A549 (cell line): ENCODE measurements at regions not wholly inside any gene's neighbourhood (a gene's known extent, or its start where the extent isn't known, plus 50 kb on each side); places are given as distances from the start of the nearest gene placed in this dataset.

ENCODE experiments used
- ATAC-seq, 2 experiments: fragments of 200-7000 bp in 1 of 2; fragments of >200 bp in 1 of 2; cut with Nextera tagmentation in 1 of 2; cut with Tn5 transposase in 1 of 2; 3 replicates each; pipeline versions ENCODE4 v1.8.0 to v1.9.1; 2018 to 2020; ENCODE audit warnings: mild to moderate bottlenecking in 1 of 2, moderate library complexity in 1 of 2
- CTCF ChIA-PET: fragments of 300-600 bp; sonication (Branson Sonifier 250); formaldehyde crosslinking; extraction: SDS; loops from one replicate; lab custom pipeline; 2021; ENCODE audit warnings: antibody characterized with exemption, inconsistent platforms; lab: Yijun Ruan, JAX
- POLR2A ChIA-PET: fragments of 350-600 bp; formaldehyde crosslinking; extraction: SDS; loops from one replicate; lab custom pipeline; 2021; ENCODE audit warnings: antibody characterized with exemption, inconsistent platforms; lab: Yijun Ruan, JAX
- DNase-seq, 2 experiments: peaks; one replicate each; pipeline versions ENCODE4 v3.0.0 to v3.0.0-alpha.2; 2011 to 2016; ENCODE audit warnings: low read depth in 1 of 2, low spot score in 1 of 2
- FAIRE-seq: peaks from 2 replicates; lab custom pipeline; 2011; peaks lifted over from hg19 to GRCh38; lab: Jason Lieb, UNC
- H3K27ac ChIP-seq, 2 experiments: fragments of >200 bp; sonication (Bioruptor Twin); formaldehyde crosslinking; 3 replicates each; pipeline ENCODE4 v1.5.1; 2016 to 2017
- H3K4me1 ChIP-seq: fragments of >200 bp; sonication (Bioruptor Twin); formaldehyde crosslinking; 3 replicates; pipeline ENCODE4 v1.6.1; 2016
- H3K4me2 ChIP-seq: fragments of >200 bp; sonication (Bioruptor Twin); formaldehyde crosslinking; 3 replicates; pipeline ENCODE4 v1.6.1; 2016
- H3K4me3 ChIP-seq: fragments of >200 bp; sonication (Bioruptor Twin); formaldehyde crosslinking; 3 replicates; pipeline ENCODE4 v1.5.1; 2016
- H3K9me3 ChIP-seq: fragments of >200 bp; sonication (Bioruptor Twin); formaldehyde crosslinking; 3 replicates; pipeline ENCODE4 v1.6.1; 2016
- ATOH8 ChIP-seq: fragments of 250-450 bp; sonication (Bioruptor Pico); IDR thresholded peaks from 2 replicates; pipeline ENCODE4 v1.5.0; 2020; ENCODE audit warnings: low read depth, mild to moderate bottlenecking, moderate library complexity
- BCL3 ChIP-seq: fragments of >200 bp; sonication (Bioruptor Twin); formaldehyde crosslinking; IDR thresholded peaks from 3 replicates; pipeline ENCODE4 v1.6.1; 2016
- BHLHE40 ChIP-seq: IDR thresholded peaks from 2 replicates; pipeline ENCODE4 v1.6.1; 2012; ENCODE audit warnings: low read depth, low read length, inconsistent platforms
- CTCF ChIP-seq: fragments of >200 bp; sonication (Bioruptor Twin); formaldehyde crosslinking; IDR thresholded peaks from 3 replicates; pipeline ENCODE4 v1.5.1; 2016
- EHMT2 ChIP-seq: fragments of 200-600 bp; sonication (generic); IDR thresholded peaks from 2 replicates; pipeline ENCODE4 v1.6.1; 2016; ENCODE audit warnings: antibody characterized with exemption, low read depth, mild to moderate bottlenecking, moderate library complexity
- ESRRA ChIP-seq: fragments of 150-350 bp; IDR thresholded peaks from 2 replicates; pipeline ENCODE4 v1.6.1; 2014; ENCODE audit warnings: mild to moderate bottlenecking, low read length, borderline replicate concordance
- FOSB ChIP-seq: fragments of 250-450 bp; sonication (Bioruptor Pico); IDR thresholded peaks from 2 replicates; pipeline ENCODE4 v1.5.0; 2020; ENCODE audit warnings: mild to moderate bottlenecking, moderate library complexity
- FOXS1 ChIP-seq: fragments of 250-450 bp; sonication (Bioruptor Pico); IDR thresholded peaks from 2 replicates; pipeline ENCODE4 v1.5.0; 2020; ENCODE audit warnings: mild to moderate bottlenecking, moderate library complexity
- HES2 ChIP-seq: fragments of >200 bp; sonication (Bioruptor Twin); formaldehyde crosslinking; IDR thresholded peaks from 2 replicates; pipeline ENCODE4 v1.6.1; 2016
- HEYL ChIP-seq: fragments of 250-450 bp; sonication (Bioruptor Pico); IDR thresholded peaks from 2 replicates; pipeline ENCODE4 v1.8.0; 2021; ENCODE audit warnings: mild to moderate bottlenecking, moderate library complexity
- JUNB ChIP-seq: fragments of >200 bp; sonication (Bioruptor Twin); formaldehyde crosslinking; IDR thresholded peaks from 2 replicates; pipeline ENCODE4 v1.6.1; 2016
- KDM1A ChIP-seq: fragments of 200-600 bp; sonication (generic); IDR thresholded peaks from 2 replicates; pipeline ENCODE4 v1.6.1; 2016; ENCODE audit warnings: low read depth, mild to moderate bottlenecking
- MAFK ChIP-seq: fragments of 450-650 bp; IDR thresholded peaks from 2 replicates; pipeline ENCODE4 v1.6.1; 2014; ENCODE audit not compliant: partially characterized antibody
- MAX ChIP-seq: IDR thresholded peaks from 2 replicates; pipeline ENCODE4 v1.6.1; 2012
- NFE2L2 ChIP-seq: fragments of 150-350 bp; conservative IDR thresholded peaks from 2 replicates; pipeline ENCODE4 v1.6.1; 2014; ENCODE audit warnings: low read length
- NPAS2 ChIP-seq: fragments of 250-450 bp; sonication (Bioruptor Pico); IDR thresholded peaks from 2 replicates; pipeline ENCODE4 v1.8.0; 2022; ENCODE audit warnings: mild to moderate bottlenecking, moderate library complexity, borderline replicate concordance
- NR3C1 ChIP-seq: fragments of >200 bp; sonication (Bioruptor Twin); formaldehyde crosslinking; IDR thresholded peaks from 3 replicates; pipeline ENCODE4 v1.6.1; 2017
- PBX3 ChIP-seq: IDR thresholded peaks from 2 replicates; pipeline ENCODE4 v1.6.1; 2012
- POLR2AphosphoS2 ChIP-seq: conservative IDR thresholded peaks from 2 replicates; pipeline ENCODE4 v1.6.1; 2012; ENCODE audit warnings: low read length, improper control_type of control experiment, inconsistent platforms
- REST ChIP-seq: fragments of 200-600 bp; sonication (generic); IDR thresholded peaks from 2 replicates; pipeline ENCODE4 v1.6.1; 2016; ENCODE audit warnings: antibody characterized with exemption, mild to moderate bottlenecking, moderate library complexity
- RFX5 ChIP-seq: fragments of 450-650 bp; IDR thresholded peaks from 2 replicates; pipeline ENCODE4 v1.7.1; 2014; ENCODE audit warnings: antibody characterized with exemption, mild to moderate bottlenecking, moderate library complexity
- RNF2 ChIP-seq: fragments of 200-600 bp; sonication (generic); IDR thresholded peaks from 2 replicates; pipeline ENCODE4 v1.6.1; 2016; ENCODE audit warnings: low read depth, mild to moderate bottlenecking, antibody characterized with exemption, moderate library complexity, borderline replicate concordance
- SMC3 ChIP-seq: fragments of >200 bp; sonication (Bioruptor Twin); formaldehyde crosslinking; IDR thresholded peaks from 3 replicates; pipeline ENCODE4 v1.6.1; 2018; ENCODE audit warnings: inconsistent platforms
- SREBF2 ChIP-seq: fragments of 450-650 bp; IDR thresholded peaks from 2 replicates; pipeline ENCODE4 v1.6.1; 2014; ENCODE audit warnings: mild to moderate bottlenecking, moderate library complexity
- TP53 ChIP-seq: fragments of 250-450 bp; sonication (Bioruptor Pico); IDR thresholded peaks from 2 replicates; pipeline ENCODE4 v1.5.0; 2021; ENCODE audit warnings: mild to moderate bottlenecking, moderate library complexity
- USF2 ChIP-seq: fragments of 450-650 bp; IDR thresholded peaks from 2 replicates; pipeline ENCODE4 v1.6.1; 2014; ENCODE audit warnings: antibody characterized with exemption
- WGBS: methylation state at CpG from one replicate; pipeline ENCODE4 v1.1.6; 2017; ENCODE audit errors: missing lambda C conversion rate; 5-methylcytosine and 5-hydroxymethylcytosine counted together

- FAIRE-seq (no peak), ATAC-seq (no peak), DNase-seq (no peak)
- TF ChIP-seq FOSB (CRISPR knock-in tag), result no peak
- no peak for TF ChIP-seq BCL3
- TF ChIP-seq TP53 (CRISPR knock-in tag), result no peak
- no peak for TF ChIP-seq NPAS2
- no peak for TF ChIP-seq RNF2
- TF ChIP-seq HEYL (CRISPR knock-in tag), result no peak
- no peak for TF ChIP-seq USF2
- no peak for TF ChIP-seq JUNB
- no peak for TF ChIP-seq NFE2L2
- TF ChIP-seq POLR2AphosphoS2, result no peak
- no peak for TF ChIP-seq BHLHE40
- no peak for TF ChIP-seq NR3C1
- TF ChIP-seq MAX, result no peak
- POLR2A ChIA-PET, result no interaction called here
- no peaks in the 10 kb centered on the region for H3K9me3 ChIP-seq
- WGBS, result 0% methylated on average over 2 of the region's 2 CpGs
- no peak overlapping the region for H3K27ac ChIP-seq
- CTCF ChIA-PET, result no interaction called here
- H3K4me3 ChIP-seq, result no peak overlapping the region
- no peaks in the 10 kb centered on the region for H3K4me1 ChIP-seq
- H3K4me2 ChIP-seq, result no peak overlapping the region
Observed at GRCh38 chr2:35562488-35562887, 793.1 kb upstream of the CRIM1 start.

- no peaks in the 10 kb centered on the region for H3K9me3 ChIP-seq
- no peaks in the 10 kb centered on the region for H3K4me1 ChIP-seq
- no peak overlapping the region for H3K4me2 ChIP-seq
- TF ChIP-seq FOXS1 (CRISPR knock-in tag) (no peak), RFX5 (no peak), SMC3 (no peak), BHLHE40 (no peak), EHMT2 (no peak), KDM1A (no peak), NR3C1 (no peak), SREBF2 (no peak), TP53 (CRISPR knock-in tag) (no peak), CTCF (no peak), NPAS2 (no peak), MAFK (no peak), ATOH8 (CRISPR knock-in tag) (no peak)
- no peak for ATAC-seq
- POLR2A ChIA-PET, result no interaction called here
- no peak overlapping the region for H3K4me3 ChIP-seq
- no peak overlapping the region for H3K27ac ChIP-seq
- DNase-seq, result no peak
- no peak for FAIRE-seq
- CTCF ChIA-PET, result no interaction called here
- WGBS, result 15% methylated on average over 1 of the region's 1 CpG
Observed at GRCh38 chr2:35548171-35548570, 807.4 kb upstream of the CRIM1 start.

- TF ChIP-seq HES2 (no peak), PBX3 (no peak), SREBF2 (no peak), ESRRA (no peak), MAFK (no peak), REST (no peak)
- 8% methylated on average over 6 of the region's 6 CpGs for WGBS
- H3K4me1 ChIP-seq, result no peaks in the 10 kb centered on the region
- ATAC-seq, result no peak
- no peak for FAIRE-seq
- no peak for DNase-seq
- ChIA-PET POLR2A (no interaction called here), CTCF (no interaction called here)
- no peak overlapping the region for H3K27ac ChIP-seq
- H3K9me3 ChIP-seq, result no peaks in the 10 kb centered on the region
- H3K4me3 ChIP-seq, result no peak overlapping the region
- H3K4me2 ChIP-seq, result no peak overlapping the region
Observed at GRCh38 chr2:35545301-35545700, 810.3 kb upstream of the CRIM1 start.
